Right hindlimb (tissue), 1 donor: ENCODE measurements at regions not wholly inside any gene's neighbourhood (a gene's known extent, or its start where the extent isn't known, plus 50 kb on each side); places are given as distances from the start of the nearest gene placed in this dataset.

Experiments
- DNase-seq: peaks from one replicate; pipeline ENCODE4 v3.0.0-alpha.2; 2018

DNA sequence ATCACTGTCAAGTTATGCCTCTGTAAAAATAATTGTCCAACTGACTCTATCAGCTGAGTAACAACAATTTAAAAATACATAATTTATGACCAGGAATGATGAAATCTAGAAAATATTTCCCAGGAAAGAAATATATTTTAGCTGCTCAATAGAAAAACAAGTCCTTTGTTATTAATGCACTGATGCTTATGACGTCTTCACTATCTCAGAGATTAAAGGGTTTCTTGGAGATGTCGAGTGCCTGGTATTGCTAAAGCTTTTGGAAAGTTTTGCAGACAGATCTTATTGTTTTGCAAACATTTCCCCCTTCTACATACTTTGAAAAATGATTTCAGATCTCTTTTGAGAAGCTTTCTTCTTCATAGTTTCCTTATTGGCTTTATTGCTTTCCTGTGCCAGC lies 154.6 kb upstream of the RPS6KA3 start:
- no peak for DNase-seq

DNA sequence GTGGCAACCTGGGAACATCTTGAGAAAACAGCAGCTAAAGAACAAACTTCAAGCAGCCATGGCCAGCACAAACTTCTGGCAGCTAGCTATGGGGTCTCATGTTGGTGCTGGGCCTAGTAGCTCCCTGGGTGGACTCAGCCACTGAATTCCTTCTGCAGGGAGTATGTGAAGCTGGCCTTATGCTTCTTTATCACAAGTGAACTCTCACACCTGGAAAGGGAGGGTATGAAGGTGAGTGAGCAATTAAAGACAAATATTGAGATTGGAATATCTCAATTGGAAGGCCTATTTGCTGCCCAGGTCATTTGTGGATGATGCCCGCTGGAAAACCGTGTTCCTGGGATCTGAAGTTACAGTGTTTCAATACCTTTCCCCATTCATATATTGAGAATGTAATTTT lies 153.3 kb upstream of the RPS6KA3 start:
- DNase-seq = no peak

DNA sequence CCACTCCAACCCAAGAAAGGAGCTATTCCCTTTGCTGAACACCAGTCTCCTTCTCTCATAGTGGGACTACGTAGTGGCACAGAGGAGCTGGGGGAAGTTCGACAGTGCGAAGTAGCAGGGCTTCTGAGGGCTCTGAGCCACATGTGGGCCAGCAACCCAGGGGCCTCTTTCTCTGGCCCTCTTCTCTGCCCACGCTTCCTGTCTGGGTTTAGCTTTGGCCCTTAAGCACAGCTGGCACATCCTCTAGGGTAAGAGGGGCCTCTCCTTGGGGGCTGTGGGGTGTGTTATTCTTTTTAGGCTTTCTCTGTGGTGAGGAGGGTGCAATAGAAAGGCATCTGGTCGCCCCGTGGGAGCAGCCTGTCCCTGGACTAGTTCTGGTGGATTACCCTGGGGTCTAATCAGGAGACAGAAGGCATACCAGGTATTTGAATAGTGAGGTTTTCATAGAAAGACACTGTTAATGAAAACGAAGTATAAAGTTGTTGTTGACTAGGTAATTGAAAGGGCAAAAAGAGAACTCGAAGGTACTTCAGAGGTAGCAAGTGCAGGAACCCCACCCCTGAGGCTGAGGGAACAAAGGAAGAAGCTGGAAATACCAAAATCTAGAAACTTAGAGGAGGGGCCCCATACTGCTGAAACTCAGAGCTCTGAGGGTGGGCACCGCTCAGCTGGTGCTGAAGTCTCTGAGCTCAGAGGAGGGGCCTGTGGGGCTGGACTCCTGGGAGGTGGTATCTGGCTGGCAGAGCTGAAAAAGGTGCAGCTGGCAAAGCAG lies 151.9 kb upstream of the RPS6KA3 start:
- DNase-seq = no peak

DNA sequence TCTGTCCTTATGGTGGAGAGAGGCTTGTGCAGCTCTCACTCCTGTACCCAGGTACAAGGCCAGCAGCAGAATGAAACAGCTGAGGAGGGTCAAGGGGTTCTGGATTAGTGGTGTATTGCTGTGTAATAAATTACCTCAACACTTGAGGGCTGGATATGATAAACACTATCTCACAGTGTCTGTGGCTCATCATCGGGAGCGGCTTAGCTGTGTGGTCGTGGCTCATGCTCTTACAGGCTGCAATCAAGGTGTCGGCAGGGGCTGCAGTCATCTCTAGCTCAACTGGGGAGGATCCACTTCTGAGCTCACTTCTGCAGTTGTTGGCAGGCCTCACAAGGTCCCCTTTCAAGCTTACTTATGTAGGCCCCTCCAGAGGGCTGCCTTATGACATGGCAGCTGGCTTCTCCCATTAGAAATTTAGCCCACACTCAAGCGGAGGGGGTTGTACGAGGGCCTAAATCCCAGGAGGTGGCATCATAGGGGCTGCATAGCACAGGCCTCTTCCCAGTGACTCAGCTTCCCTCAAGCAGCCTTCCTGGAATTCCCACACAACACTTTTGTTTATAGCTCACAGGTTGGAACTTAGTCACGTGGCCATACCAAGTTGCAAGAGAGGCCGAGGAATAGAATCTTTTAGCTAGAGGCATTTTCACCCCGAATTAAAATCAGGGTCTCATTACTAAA lies 148.2 kb upstream of the RPS6KA3 start:
- no peak for DNase-seq

DNA sequence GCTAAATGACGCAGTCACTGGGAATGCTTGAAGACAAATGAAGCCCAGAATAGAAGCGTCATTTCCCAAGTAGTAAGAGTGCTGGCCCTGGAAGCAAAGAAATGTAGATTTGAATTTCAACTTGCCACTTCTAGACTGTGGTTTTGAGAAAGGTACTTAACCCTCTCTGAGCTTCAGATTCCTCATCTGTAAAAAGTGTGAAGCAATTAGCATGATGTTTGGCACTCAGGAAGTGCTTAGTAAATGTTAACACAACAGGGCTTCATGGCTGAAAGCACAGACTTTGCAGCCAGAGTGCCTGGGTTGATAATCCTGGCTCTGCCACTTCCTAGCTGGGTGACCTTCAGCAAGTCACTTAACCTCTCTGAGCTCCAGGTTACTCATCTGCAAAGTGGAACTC lies 147.4 kb upstream of the RPS6KA3 start:
- no peak for DNase-seq

DNA sequence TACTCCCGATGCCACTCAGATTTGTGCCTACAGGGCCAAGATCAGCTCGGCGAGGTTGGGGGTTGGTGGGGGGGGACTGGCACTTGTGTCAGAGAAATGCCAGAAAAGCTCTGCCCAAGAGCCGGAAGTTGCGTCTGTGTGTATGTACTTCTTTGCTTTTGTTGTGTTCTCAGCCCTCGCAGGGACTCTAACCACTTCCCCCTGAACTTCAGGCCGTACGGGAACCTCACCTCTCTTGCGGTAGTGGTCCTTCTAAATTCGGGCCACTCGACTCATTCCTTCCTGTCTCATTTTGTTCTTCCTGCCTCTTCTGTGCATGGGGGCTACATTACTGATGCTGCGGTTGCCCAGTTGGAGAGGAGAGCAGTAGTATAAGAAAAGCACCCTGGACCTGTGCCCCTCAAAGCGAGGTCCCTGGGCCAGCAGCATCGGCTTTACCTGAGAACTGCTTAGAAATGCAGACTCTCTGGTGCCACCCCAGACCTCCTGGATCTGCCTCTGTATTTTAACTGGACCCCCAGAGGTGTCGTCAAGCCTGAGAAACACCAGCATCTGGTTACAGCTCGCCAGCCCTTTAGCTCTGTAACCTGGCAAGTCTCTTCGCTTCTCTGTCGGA lies 146.3 kb upstream of the RPS6KA3 start:
- DNase-seq = no peak

DNA sequence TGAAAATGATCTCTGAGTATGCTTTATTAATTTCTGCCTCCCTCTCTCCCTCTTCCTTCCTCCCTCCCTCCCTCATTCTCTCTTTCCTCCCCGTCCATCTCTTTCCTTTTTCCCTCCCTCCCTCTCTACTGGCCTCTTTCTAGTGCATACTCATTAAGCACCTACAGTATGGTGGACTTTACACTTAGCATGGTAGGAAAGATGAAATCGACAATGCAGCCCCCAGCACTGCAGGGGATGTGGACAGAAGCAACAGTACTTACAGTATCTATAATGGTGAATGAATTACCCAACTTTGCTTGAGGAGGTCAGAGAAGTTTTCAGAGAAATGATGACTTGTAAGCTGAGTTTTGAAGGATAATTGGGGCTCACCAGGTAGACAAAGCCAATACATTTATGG lies 143.8 kb upstream of the RPS6KA3 start:
- DNase-seq = no peak

DNA sequence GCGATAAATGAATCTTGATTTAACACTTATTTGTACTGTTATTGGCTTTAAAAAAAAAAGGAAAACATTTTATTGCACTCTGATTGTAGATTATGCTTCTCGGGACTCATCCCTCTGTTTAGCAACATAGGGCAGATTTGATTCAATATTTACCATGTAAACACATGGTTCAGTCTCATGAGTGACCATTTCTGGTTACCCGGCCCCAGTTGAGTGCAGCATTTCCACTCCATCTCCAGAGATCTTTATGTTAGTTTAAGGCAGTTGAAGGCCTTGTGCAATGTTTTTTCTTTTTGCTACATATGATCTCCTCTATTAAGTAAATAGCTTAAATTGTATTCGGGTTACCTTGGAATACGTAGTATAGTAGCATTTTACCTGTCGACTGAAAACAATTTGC lies 143.3 kb upstream of the RPS6KA3 start:
- DNase-seq = no peak

DNA sequence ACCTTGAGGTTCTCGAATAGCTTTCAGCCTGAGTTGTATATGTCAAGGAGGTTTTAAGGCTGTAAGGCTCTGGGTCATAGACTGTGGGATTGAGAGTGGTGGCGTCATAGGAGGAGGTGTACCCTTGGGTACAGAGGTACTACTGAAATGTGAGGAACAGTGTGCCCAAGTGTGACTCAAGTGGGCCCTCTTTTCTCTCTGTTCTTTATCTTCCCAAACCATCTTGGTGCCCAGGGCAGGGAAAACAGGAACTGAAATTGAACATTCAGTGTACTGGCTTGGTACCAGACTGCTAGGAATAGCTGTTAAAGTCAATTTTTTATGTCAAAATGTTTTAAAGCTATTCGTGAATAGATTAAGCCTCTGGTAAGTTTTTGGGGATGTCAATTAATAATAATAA lies 136.2 kb upstream of the RPS6KA3 start:
- no peak for DNase-seq

DNA sequence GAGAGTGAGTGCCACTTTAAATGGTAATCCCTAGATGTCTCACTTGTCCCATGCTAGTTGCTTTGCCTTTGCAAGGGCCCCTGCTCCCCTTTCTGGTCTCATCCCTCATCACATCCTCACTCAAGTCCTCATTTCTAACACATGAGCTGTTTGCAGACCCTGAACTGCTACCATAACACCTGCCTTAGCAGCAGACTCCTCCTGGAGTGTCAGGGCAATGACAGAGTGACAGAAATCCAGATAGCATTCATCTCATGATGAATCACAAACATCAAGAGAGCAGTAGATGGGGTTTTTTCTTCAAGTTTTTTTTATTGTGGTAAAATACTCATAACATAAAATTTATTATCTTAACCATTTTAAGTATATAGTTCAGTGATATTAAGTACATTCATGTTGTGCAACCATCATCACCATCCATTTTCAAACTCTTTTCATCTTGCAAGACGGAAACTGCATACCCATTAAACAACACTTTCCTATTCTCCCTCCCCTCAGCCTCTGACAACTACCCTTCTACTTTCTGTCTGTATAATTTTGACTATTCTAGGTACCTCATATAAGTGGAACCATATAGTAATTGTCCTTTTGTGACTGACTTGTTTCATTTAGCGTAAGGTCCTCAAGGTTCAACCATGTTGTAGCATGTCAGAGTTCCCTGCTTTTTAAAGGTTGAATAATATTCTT lies 133.2 kb upstream of the RPS6KA3 start:
- DNase-seq = no peak

DNA sequence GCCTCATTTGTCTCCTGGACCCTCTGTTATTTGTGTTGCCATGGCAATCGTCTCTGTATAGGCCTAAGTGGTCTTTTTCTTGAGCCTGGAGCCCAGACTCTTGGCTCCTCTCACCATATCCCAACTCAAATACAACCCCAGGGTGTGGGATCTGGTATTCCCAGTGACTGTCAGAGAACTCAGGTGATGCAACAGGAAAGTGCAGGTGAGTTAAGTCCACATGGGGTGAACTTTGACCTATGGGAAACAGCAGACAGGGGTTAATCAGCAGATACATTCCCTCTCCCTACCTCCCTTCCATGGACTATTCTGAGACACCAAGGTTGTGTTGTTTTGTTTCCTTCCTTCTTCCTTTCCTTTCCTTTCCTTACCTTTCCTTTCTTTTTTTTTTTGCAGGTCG lies 130.9 kb upstream of the RPS6KA3 start:
- no peak for DNase-seq

DNA sequence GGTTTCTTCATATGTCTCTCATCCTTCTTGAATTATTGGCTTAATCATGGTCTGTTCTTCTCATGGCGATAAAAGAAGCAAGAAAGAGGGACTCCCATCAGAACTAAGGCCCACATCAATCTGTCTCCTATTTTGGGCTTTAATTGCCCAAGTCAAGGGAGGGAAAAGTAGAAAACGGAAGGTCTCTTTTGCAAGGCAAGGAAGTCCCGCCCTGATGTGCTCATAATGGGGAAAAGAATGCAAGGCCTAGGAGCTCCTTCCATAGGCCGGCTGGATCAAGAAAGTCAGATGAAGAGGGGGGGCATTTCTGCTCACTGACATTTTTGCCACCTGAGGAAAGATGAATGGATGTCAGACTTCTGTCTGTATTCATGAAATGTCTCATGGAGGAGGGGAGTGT lies 127.7 kb upstream of the RPS6KA3 start:
- DNase-seq = no peak

DNA sequence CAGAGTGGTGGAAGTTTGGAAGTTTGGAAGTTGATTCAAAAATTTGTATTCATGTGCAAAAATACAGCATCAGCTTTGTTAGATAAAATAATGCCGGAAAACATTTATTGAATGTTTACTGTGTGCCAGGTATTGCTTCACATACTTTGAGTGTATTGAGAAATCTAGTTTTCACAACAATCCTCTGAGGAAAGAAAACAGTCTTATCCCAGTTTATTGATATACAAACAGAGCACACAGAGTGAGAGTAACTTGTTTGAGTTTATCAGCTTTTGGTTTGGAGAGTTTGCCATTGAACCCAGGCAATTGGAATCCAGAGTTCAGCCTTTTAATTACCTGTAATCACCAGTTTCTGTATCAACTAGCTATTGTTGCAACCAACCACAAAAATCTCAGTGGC lies 127.2 kb upstream of the RPS6KA3 start:
- no peak for DNase-seq

DNA sequence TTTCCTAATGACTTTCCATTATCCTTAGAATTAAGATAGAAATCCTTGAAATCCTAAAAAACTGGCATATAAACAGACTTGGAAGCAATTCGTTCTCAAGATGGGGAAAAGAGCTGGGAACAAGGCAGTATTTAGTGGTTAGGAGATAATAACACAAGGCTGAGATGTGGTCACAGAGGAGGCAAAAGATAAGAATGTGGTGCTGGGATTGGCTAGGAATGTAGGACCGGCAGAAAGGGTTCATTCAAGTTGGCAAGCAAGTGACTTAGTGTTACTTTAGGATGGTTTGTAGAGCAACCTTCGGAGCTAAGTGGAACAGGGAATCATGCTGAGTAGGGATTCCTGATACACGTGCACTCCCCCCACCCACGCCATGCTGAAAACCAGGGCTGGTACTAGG lies 121.9 kb upstream of the RPS6KA3 start:
- no peak for DNase-seq

DNA sequence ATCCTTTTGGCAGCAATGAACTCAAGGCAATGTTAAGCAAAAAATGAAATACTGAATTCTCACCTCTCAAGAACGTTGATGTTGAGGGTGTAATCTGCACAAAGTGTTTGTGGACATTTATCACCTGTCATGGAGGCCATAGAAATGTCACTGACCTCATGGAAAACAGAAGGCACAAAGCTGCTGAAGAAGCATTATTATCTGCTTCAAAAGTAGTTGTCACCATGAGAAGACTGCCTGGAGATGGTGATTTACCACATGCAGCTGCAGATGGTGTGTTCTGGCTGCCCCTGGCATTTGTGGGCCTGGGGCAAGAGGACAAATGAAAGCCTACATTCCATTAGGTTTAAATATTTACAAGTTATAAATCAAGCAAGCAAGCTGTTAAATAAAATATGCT lies 116.8 kb upstream of the RPS6KA3 start:
- no peak for DNase-seq

DNA sequence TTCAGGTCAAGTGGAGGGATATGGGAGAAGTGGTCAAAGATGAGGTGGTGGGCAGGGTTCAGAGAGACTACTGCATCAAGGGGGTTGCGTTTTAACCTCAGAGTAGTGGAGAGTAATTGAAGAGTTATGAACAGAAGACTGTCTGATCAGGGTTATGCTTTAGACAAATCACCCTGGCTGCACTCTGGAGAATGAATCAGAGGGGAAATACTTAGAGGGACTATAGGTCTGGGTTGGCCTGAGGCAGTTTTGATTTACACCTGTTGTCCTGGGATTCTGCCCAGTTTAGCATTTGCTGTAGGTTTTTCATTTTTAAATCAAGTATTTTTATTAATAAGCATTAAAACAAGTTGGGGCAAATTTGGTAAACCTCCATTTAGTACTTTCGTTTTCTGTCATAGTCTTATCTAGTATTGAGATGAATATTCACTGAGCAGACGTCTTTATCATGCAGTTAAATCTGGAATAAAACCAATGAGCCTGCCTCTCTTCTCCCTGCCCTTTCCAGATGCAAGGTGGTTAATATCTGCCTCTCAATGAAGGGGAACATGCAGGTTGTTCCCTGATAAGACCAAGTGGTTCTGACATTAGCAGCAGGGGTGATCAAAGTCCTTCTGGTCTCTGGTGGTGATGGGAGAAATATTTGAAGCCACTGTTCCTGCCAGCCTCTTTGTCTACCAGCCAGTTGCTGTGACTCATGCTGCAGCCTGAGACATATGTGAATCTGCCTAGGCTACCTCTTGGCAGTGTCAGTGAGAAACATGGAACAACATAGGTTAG lies 116.0 kb upstream of the RPS6KA3 start:
- DNase-seq = no peak

DNA sequence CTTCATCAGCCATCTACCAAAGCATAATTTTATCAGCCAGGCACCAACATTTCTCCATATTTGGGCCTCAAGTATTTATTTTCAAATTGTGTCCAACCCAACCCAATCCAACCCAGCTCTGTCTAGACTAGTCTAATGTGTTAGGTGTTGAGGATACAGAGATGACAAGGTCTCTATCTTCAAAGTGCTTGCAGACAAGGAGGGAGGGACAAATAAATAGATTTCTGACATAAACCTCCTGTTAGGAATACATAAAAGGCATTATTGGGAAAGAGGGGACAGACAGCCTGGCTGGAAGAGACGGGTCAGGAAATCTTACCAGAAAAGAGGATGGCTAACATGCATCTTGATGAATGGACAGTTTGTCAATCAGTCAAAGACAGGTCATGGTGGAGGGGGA lies 115.4 kb upstream of the RPS6KA3 start:
- no peak for DNase-seq

DNA sequence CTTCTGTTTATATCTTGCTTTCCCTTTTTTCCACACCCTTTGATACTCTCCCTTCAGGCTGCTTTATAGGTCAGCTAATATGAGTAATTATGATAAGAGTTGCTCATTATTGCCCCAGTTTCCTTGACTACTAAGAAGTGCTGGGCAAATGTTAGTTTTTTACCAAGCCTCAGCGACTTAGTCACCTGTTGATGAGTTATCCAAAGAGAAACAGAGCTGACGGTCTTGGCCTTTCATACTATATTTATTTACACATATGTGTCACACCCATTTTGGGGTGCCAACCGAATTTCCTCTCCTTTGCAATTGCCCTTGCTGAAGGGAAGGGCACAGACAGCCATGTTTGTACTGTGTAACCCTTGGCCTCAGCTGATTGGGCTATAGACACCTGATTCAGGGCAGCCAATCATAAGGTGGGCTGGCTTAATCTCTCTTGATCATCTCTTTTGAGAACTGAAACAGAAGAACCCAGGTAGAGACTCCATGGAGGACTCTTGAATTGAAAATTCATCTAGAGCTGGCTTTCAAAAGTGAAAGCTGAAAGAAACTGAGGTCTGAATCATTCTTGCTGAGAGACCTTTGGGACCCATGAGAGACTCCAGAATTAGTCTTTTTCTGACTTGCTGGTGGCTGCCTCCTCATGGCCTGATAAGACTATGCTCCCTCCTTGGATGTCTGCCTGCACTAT lies 111.7 kb upstream of the RPS6KA3 start:
- no peak for DNase-seq

DNA sequence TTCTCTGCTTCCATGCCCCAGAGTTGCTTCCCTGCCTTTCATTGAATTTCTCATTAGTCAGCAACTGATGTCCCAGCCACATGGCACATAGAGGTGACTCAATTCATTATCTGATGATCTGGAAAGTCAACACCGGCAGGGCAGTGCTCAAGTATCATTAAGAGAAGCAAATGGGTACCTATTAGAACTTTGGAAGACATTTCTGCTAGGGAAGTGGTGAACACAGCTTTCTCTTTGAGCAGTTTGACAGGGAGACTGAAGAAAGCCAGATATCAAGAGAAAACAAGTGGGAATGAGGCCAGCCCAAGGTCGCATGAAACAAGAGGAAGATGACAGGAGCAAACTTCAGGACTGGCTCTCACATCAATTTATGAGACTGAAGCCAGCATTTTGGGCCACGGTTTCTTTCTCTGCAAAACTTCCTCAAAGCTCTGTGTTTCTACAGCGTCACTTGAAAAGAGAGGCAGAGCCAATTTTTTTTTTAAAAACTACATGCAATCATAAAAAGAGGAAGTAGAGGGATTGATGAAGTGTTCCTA lies 108.3 kb upstream of the RPS6KA3 start:
- no peak for DNase-seq

DNA sequence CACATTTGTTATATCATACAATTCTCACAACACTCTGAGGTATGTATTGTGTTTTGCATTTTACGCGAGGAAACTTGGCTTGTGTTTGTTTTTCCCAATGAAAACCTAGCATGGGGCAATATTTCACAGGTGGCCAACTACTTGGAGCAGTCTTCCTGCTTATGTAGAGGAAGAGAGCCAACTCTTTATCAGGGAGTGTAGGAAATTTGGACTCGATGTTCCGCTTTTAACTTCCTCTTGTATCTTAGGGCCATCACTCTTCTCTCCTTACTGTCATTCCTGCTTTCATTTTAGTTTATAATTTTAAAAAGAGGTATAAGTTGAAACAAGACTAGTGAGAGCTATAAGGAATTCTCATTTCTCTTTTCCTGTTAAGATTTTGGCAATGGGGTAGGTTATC lies 107.7 kb upstream of the RPS6KA3 start:
- DNase-seq = no peak

DNA sequence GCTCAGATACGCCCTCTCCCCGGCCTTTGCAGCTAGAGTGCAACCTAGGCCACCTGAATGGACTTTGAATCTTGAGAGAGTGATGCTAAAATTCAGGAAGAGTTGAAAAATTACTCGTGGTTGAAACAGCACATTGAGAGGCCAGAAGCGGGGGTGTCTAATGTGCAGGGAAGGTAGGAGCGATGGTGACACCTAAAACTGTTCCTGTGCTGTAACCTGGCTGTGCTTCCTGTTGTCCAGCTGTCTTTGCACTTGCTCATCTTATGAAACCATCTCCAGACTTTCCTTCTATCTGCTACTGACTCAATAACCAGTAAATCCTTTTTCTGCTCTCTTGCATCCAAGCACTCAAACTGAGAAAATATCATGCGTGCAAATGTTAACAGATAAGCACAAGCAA lies 106.4 kb upstream of the RPS6KA3 start:
- no peak for DNase-seq

DNA sequence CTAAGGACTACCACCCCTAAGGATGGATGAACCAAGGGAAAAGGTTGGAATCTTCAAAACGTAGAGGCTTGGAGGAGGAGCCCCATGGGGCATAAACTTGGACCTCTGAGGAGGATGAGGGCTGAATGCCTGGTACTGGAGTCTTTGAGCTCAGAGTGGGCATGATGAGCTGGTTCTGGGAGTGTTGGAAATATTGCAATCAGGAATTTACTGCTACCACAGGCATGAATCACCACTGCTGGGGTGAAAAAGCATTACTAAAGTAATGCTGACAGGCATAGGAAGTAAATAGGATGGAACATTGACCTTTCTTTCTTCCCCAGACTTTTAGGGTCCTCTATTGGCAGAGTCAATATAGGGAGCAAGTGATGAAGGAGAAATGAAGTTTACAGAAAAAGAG lies 105.8 kb upstream of the RPS6KA3 start:
- no peak for DNase-seq
